Gastrocnemius medialis (tissue), 4 donors: ENCODE measurements at regions not wholly inside any gene's neighbourhood (a gene's known extent, or its start where the extent isn't known, plus 50 kb on each side); places are given as distances from the start of the nearest gene placed in this dataset.

Experiments
- CTCF ChIP-seq, 5 experiments: fragments of 450-650 bp in 3 of 5; fragments of 200-600 bp in 2 of 5; sonication (generic) in 2 of 5; IDR thresholded peaks in 4 of 5; conservative IDR thresholded peaks in 1 of 5; 1 replicate in 4 of 5; 2 replicates in 1 of 5; pipeline ENCODE4 v1.5.1; 2016 to 2019; ENCODE audit warnings: antibody characterized with exemption in 5 of 5, mild to moderate bottlenecking in 3 of 5, moderate library complexity in 3 of 5
- POLR2A ChIP-seq, 2 donors: fragments of 450-650 bp; IDR thresholded peaks; one replicate each; pipeline ENCODE4 v1.6.1; 2017; ENCODE audit warnings: antibody characterized with exemption in 2 of 2, mild to moderate bottlenecking in 2 of 2, moderate library complexity in 2 of 2

- TF ChIP-seq CTCF (IDR thresholded peaks at IDR 0.05 in 4 of 5, conservative IDR thresholded peaks at IDR 0.05 in 1 of 5): no peak
- no peak for TF ChIP-seq POLR2A (IDR thresholded peaks at IDR 0.05)
Observed at GRCh38 chr4:58734030-58734674, 1624.0 kb upstream of the IGFBP7 start.
